GF-D8 (cell line): ENCODE measurements at regions not wholly inside any gene's neighbourhood (a gene's known extent, or its start where the extent isn't known, plus 50 kb on each side); places are given as distances from the start of the nearest gene placed in this dataset.
"Not testable (repeated sequence)": the region's sequence is repeated elsewhere in the genome, so short reads cannot be mapped to it uniquely, and the experiment has no call there.

Experiments used
- DNase-seq: peaks from one replicate; lab custom pipeline; 2025; lab: John Stamatoyannopoulos, UW

DNA sequence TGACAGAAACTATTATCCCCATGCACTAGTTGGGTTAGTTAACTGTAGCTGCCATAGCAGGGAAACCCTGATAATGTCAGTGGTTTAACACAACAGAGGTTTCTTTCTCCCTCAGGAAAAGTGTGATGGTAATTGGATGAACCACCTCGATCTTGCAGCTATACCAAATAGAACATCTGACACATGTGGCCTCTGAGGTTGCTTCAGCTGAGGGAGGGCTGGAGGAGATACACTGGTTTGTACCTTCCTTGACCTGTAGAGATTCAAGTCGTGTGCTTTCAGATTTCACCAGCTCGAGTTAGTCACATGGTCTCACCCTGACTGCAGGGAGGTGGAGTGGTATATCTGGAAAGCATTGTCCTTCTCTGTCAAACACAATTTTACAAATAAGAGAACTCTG, 147.2 kb upstream of the SFRP2 start:
- DNase-seq = no peak

DNA sequence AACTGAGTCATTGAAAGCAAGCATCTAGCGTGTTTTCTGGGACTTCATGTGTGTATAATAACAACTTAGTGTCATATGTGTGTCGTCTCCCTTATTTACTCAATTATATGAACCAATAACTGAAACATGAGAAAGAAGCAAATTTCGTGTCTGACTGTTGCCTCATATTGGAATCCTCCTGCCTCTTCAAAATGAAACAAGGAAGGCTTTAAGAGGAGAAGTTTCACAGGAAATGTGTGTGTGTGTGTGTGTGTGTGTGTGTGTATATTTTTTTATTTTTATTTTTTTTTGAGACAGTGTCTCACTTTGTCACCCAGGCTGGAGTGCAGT, 145.8 kb upstream of the SFRP2 start:
- DNase-seq = no peak

DNA sequence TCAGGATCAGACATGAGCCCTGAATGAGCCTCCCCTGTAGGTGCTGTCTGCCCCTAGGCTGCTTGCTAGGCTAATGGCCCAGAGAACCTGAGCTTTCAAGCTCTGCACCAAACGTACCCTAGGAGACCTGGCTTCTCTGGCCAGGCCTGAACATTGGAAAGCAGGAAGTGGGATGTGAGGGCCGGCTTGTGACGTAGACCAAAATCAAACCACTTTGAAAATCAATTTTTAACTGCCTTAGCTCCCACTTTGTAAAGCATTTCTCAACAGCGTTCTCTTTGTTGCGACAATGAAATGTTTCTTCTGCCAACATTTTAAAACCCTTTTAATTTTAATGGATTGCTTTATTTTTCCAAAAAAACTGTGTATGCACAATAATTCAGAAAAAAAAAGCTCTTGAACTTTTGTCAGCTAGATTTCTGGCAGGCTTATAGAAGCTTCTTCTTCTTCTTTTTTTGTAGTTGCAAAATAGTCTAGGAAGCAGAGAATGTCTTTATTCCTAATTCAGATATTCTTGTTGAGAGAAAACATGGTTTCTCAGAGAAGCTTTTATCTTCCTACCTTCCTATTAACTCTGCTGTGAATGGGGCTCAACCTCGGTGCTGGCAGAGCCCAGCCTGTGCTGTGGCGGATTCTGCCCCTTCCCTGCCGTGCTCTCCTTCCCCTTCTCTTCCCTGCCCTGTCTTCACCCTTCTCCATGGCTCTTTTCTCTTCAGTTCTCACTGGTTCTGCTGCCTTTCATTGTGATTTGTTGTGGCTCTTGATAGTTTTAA, 145.2 kb upstream of the SFRP2 start:
- DNase-seq = no peak

DNA sequence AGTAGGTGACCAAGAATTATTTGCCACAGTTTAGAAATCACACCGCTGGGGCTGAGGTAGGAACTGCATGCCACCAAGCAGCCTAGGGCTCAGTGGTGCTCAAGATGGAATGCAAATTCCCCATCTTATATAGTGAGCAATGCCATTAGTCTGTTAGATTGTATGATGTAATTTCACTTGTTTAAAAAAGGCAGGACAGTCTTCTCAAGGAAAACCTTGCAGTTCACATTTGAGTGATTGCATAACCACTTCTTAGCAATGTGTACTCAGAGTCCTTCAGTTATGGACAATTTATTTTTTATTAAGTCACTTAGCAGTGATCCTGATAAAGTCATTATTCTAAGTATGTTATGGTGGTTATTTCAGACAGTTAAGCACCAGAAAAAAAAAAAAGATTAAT, 142.9 kb upstream of the SFRP2 start:
- no peak for DNase-seq

DNA sequence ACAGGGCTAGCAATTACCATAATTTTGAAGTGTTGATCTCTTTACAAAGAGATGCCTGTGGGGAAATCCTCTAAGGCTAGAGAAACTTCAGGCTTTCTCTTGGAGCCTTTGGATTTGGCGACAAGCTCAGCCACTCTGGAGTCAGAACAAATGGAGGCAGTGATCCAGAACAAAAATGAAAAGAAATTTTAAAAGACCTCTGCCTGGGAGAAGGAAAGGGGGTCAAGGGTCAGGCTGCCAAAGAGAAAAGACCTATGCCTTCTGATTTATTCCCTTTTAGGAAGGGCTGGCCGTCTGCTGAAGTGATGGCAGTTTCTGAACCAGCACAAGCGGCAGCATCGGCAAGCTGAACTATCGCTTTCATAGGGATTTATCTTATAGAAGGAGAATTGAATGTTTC, 140.8 kb upstream of the SFRP2 start:
- DNase-seq = no peak

DNA sequence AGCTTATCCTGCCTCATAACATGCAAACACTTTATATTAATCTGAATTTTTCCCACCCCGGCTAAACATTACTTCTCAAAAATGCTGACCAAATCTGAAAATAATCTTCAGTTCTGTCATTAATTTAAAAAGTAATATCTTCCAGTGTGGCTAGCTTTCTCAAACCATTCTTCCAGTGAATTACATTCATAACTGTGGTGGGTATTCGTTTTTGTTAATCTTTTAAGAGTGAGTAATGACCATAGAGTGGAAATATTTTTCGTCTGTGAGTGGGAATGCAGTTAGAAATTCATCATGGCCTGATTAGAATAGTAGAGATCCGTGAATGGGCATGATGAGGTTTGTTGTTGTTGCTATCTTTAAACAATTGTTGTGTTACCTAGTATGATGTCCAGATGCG, 138.6 kb upstream of the SFRP2 start:
- DNase-seq = no peak

DNA sequence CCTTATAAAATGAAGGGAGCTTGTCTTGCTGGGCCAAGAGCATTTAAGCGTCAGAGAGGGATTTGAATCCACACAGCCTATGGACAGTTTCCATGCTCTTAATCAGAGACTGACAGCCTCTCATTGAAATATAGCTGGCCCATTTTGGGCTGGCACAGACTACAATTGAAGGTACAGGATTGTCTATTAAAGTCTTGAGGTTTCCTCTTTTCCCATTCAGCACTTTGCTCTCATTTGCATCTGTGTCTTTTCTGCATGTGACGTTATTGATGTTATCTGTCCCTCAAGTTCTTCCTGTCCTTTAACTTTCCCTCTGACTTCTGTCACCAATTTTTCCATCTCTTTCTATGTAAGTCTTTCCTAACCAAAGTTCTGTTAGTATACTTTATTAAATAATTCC, 133.3 kb upstream of the SFRP2 start:
- no peak for DNase-seq

DNA sequence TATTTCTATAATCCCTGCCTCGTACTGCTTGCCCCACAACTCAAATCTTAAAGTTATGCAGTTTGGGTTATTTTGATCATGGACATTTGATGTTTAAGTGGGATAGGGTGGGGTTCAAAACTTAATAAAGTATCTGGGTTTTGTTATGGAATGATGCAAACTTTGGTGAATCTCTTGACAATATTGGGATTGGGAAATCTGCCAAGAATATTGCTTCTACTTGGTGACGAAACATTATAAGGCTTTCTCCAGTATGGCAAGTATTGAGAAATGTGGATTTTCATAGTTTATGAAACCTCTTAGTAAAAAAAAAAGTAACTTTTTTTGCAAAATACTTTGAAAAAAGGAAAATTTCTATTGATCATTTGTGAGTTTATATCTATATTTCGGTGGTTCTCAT, 130.8 kb upstream of the SFRP2 start:
- no peak for DNase-seq

DNA sequence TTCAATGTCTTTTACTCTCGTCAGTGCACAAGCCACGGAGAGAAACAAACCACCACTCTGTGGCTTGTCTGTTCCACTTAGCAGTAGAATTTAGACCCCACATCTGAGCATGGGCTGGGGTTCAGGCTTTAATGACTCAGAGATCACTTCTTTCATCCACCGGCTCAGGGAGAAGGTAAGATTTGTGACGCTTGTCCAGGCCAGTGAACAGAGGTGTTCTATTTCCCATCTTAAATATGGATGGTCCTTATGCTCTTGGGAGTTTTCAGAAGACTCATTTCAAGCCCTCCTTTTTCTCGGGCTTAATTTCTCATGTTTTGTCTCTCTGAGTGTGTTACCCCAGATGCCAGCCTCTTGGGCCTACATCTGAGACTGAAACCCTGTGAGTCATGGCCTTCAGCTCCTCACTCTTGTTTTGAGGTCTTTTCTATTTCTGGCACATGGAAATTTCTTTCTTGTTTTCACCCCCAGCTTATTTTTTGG, 127.4 kb upstream of the SFRP2 start:
- DNase-seq = no peak

DNA sequence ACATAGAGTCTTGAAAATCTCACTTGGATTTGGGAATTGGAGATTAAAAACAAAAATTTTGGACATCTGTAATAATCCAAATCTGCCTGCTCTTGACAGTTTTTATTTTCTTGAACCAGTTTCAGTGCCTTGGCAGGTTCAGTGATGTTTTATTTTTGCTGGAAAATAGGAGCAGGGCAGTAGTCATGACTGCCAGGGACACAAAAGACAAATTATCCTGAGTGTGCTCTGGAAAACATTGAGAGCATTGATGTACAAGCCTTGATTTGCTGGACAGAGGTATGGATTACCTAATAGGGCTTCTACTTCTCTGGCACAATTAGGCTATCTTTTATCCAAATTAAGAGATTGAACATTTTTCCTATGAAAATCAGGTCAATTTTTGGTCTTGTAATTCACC, 123.4 kb upstream of the SFRP2 start:
- no peak for DNase-seq

DNA sequence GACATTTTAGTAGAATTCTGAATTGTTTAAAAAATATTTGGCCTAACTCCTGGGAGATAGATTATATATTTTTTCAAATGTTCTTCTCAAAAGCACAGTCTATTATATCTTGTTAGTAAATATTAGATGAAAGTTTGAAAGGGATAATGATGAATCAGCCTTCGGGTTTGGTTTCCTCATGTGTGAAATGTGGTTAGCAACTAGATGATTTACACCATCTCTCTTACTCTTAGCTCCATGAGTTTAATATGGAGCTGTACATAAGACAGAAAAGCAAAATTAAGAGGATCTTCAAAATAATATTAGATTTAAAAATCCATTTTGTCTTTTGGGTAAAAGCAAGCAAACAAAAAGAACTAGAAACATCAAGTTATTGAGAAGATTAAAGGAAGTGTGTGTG, 120.8 kb upstream of the SFRP2 start:
- no peak for DNase-seq

DNA sequence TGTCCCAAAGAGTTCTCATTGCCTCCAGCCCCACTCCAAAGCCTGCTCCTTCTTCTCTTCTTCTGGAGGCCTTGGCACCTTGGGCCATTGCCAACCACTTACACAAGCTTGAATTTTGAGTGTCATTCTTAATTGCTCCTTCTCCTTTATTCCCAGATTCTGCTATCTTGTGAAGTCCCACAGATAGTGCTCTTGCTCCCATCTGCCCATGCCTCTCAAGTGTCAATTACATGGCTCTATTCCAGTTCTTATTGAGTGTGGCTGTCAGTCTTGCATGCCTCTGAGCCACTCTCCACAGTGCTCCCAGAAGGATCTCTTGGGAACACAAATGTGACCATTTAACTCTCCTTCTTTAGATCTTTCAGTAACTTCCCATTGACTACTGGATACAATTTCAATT, 117.3 kb upstream of the SFRP2 start:
- DNase-seq = no peak

DNA sequence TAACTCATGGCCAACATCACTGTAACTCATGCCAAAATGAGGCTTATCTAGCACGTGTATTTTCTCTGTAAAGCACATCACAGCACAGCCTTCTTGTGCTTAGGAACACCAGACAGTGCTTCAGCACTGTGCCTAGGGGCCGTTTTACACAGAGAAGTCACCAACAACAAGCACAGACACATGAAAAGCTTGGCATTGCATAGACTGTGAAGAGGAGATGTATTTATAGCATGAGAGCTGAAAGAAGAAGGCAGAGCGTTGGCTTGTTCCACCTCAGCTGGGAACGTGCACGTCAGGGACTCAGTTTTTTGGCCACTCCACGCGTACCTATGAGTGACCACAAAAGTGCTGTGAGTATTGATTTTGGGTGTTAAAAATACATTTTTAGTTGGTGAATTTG, 116.3 kb upstream of the SFRP2 start:
- no peak for DNase-seq

DNA sequence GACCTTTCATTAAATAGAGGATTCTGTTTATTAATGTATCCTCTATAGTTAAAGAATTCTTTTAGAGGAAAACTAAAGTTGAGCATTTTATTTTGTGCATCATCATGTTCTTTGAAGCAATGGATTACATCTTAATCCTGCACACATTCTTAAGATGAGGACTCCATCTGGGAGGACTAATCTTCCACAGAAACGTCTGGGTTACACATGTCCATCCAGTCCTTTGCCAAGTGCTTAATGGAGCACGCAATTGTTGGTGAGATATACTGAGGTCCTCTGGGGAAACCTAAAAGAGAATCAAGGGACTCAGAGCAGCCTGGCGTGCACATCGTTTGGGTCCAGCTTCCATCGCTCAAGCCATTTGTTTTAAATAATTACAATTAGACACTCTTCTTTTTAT, 115.1 kb upstream of the SFRP2 start:
- DNase-seq = no peak

DNA sequence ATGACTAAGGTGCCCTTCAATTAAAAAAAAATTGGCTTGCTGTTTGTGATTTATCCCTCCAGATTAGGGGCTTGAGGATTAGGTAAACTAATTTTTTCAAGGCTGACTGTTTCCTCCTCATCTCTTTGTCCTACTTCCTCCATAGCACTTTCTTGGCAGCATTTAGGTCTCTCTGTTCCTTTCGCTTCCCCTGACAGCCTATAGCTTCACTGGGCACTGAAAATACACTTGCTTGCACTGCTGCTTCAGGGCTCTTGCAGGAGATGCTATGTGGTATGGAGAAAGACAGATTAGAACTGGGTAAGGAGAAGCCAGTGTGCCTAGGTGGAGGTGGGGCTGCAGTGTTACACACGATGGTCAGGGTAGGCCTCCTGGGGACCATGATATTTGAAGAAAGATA, 112.3 kb upstream of the SFRP2 start:
- no peak for DNase-seq

DNA sequence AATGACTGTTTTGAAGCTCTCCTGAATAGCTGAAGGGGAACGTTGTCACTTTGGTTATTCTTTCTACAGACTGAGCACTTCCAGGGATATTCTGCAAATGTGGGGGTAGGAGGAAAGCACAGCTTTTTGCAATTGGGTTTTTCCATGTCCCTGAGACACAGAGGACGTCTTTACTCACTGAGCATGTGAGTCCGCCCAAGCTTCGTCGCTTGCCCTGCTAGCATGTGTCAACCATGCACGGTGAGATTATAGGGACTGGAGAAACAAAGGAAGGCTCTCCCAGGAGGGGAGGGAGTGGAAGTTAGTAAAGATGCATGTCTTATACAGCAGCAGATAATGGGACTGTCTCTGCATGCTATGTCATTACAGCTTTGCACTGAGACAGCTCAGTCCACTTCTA, 111.5 kb upstream of the SFRP2 start:
- DNase-seq = no peak

DNA sequence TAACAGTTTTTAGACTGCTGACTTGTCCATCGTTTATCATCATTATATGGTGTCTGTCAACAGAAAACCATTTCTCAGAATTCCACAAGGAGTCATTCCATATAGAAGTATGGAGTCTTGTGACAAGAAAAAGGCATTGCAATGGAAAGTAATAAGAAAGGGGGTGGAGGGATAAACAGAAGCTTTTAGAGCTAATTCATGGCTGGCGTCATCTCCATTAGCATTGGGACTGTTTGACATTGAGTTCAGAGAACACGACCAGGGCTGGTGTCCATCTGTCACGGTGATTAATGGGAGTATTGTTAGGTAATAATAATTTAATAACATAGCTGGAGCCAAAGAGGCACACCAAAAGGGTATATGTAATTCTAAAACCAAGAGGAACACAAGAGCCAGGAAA, 101.9 kb upstream of the SFRP2 start:
- DNase-seq = no peak

DNA sequence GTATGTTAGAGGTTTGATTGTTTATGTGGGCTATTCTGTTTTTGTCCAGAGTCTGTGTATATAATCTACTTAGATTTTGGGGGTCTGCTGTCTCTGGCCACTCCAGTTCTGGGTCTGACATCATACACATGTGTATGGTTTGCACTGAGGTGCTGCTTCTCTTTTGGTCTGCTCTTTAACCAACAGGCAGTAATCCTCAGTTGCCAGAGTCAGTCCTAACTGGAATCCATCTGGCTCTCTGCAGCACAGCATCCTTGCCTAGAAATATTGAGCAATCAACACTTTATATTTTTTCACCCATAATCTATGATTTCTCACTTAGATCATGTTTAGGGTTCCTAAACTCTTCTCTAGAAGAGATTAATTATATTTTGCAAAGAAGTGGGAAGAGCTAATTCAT, 98.3 kb upstream of the SFRP2 start:
- no peak for DNase-seq

DNA sequence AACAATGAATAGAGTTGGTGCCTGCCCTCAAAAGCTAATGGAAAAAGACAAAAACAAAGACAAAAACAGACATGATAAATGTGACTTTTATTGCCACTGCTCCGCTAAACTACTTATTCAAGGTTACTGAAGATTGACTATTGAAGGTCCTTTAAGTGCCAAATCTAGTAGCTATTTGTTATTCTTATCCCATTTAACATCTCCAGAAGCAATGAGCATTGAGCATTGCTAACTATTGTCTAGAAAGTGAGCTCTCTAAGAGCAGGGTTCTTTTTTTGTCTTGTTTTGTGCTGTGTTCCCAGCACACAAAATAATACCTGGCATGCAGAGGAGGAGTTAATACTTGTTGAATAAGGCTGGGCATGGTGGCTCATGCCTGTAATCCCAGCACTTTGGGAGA, 95.4 kb upstream of the SFRP2 start:
- no peak for DNase-seq

DNA sequence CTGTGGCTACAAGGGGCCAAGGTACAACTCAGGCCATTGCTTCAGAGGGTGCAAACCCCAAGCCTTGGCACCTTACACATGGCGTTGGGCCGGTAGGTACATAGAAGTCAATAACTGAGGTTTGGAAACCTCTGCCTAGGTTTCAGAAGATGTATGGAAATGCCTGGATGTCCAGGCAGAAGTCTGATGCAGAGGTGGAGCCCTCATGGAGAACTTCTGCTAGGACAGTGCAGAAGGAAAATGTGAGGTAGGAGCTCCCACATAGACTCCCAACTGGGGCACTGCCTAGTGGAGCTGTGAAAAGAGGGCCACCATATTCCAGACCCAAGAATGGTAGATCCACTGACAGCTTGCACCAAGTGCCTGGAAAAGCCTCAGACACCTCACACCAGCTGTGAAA, 92.1 kb upstream of the SFRP2 start:
- DNase-seq = no peak

DNA sequence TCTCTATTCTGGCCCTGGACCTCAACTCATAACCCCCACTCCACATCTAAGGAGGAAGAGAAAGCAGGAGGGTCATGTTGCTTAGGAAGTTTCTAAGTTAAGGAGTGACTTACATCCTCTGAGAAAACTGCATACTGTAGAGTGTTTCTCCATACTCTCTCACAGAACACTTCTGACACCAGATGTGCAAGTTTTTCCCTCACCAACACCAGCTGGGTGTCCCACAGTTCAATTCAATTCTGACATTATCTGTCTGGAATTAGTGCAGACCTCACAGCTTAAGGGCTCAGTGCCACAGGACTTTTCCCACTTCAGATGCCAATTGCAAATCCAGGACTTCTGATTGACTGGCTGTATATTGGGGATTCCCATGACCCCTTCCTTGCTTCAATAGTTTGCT, 89.0 kb upstream of the SFRP2 start:
- DNase-seq = no peak

DNA sequence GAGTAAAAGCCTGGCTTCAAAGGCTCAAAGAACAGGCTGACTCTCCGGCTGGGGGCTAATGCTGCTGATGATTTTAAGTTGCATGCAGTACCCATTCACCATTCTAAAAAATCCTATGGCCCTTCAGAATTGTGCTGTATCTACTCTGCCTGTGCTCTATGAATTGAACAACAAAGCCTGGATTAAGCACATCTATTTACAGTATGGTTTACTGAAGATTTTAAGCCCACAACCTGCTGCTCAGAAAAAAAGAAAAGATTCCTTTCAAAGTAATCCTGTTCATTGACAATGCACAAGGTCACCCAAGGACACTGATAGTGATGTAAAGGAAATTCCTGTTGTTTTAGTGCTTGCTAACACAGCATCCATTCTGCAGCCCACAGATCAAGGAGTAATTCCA, 84.9 kb upstream of the SFRP2 start:
- DNase-seq = no peak

DNA sequence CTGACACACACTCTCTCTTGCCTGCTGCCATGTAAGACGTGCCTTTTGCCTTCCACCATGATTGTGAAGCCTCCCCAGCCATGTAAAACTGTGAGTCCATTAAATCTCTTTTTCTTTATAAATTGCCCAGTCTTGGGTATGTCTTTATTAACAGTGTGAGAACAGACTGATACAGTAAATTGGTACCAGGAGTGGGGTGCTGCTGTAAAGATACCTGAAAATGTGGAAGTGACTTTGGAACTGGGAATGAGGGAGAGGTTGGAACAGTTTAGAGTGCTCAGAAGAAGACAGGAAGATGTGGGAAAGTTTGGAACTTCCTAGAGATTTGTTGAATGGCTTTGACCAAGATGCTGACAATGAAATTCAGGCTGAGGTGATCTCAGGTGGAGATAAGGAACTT, 77.9 kb upstream of the SFRP2 start:
- DNase-seq = not testable (repeated sequence)

DNA sequence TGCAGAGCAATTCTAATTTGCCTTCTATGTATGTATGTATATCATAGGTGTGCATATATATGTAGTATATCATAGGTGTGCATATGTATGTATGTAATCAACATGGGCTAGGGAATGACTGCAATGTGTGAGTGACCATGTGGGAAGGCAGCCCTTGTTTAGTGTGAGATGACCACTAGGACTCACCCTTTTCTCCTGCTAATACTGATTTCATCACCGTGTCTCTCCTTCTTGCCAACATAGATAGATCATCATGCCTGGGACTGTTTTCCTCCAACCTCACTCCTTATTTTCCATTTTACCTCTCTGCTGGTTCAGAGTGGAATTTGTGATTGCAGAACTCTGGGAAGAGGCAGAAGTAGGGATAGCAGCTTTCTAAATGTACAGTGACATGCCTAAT, 63.6 kb upstream of the SFRP2 start:
- DNase-seq = no peak
